GM12878 (cell line): ENCODE measurements at regions not wholly inside any gene's neighbourhood (a gene's known extent, or its start where the extent isn't known, plus 50 kb on each side); places are given as distances from the start of the nearest gene placed in this dataset.

Source experiments
- BMI1 ChIP-seq: fragments of 450-650 bp; IDR thresholded peaks from 2 replicates; pipeline ENCODE4 v1.6.1; 2016; ENCODE audit warnings: mild to moderate bottlenecking, moderate library complexity, borderline replicate concordance
- CTCF ChIP-seq, 3 experiments: IDR thresholded peaks in 2 of 3; conservative IDR thresholded peaks in 1 of 3; 2 replicates each; pipeline ENCODE4 v1.5.1; 2011; ENCODE audit warnings: low read depth in 3 of 3, low read length in 3 of 3, mild to moderate bottlenecking in 3 of 3, control low read depth in 2 of 3, moderate library complexity in 2 of 3, inconsistent platforms in 1 of 3, mixed read lengths in 1 of 3; ENCODE audit not compliant: control insufficient read depth in 2 of 3, insufficient read depth in 1 of 3; ENCODE audit errors: extremely low read depth in 1 of 3
- JUNB ChIP-seq: IDR thresholded peaks from 2 replicates; pipeline ENCODE4 v1.6.1; 2016; ENCODE audit warnings: antibody characterized with exemption, mild to moderate bottlenecking
- MAX ChIP-seq: IDR thresholded peaks from 2 replicates; pipeline ENCODE4 v1.6.1; 2012; ENCODE audit warnings: low read depth, low read length, improper control_type of control experiment
- POLR2A ChIP-seq: IDR thresholded peaks from 2 replicates; pipeline ENCODE4 v1.6.1; 2011; ENCODE audit warnings: low read depth, mild to moderate bottlenecking, low read length
- TCF3 ChIP-seq: IDR thresholded peaks from 2 replicates; pipeline ENCODE4 v1.6.1; 2012; ENCODE audit warnings: low read depth, mild to moderate bottlenecking, low read length, borderline replicate concordance; ENCODE audit not compliant: insufficient read depth
- ZNF217 ChIP-seq: fragments of 450-650 bp; IDR thresholded peaks from 2 replicates; pipeline ENCODE4 v1.6.1; 2017; ENCODE audit warnings: antibody characterized with exemption, mild to moderate bottlenecking

DNA sequence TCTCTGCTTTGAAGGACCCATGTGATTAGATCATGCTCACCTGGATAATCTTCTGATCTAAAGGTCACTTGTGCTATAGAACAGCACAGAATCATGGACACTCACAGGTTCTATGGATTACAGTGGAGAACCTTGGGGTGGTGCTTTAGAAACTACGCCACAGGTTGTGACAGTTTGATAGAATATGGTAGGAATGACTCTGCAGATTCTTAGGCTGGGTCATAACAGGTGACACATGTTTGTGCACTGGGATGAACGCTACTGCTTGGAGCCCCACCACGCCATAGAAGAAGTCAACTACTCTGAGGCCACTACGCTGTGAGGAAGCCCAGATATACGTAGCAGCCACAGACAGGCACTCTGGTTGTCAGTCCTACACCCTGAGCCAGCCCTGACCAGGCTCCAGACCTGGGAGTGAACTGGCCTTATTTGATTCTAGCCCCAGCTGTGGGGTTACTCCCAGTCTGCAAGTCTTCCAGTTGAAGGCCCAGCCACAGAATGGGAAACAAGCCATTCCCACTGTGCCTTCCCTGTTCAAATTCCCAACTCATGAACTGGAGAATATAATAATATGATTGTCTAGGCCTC is 99.0 kb upstream of the SLC24A3 start:
- TF ChIP-seq BMI1 (no peak), TCF3 (no peak), CTCF (IDR thresholded peaks at IDR 0.05 in 2 of 3, conservative IDR thresholded peaks at IDR 0.05 in 1 of 3; ENCODE audit: control insufficient read depth in 2 of 3, extremely low read depth in 1 of 3, insufficient read depth in 1 of 3, low read depth in 3 of 3, low read length in 3 of 3) (no peak), POLR2A (no peak), ZNF217 (no peak), MAX (no peak), JUNB (no peak)
